ENCODE measurements at regions not wholly inside any gene's neighbourhood (a gene's known extent, or its start where the extent isn't known, plus 50 kb on each side); places are given as distances from the start of the nearest gene placed in this dataset.

- H3K9ac ChIP-seq (ENCODE audit: control insufficient read depth, insufficient read depth, low read length), result no peak overlapping the region
- H3K27ac ChIP-seq (ENCODE audit: control insufficient read depth, insufficient read depth), result no peak overlapping the region
- DNase-seq (ENCODE audit: low read depth, low spot score) (no peak), ATAC-seq (no peak), FAIRE-seq (no peak)
- ChIA-PET SMC1A (ENCODE audit: uncharacterized antibody, unreplicated experiment) (no interaction called here), CTCF (no interaction called here), POLR2A (interaction anchor here (0.8 kb wide), 1 partner anchor 35 kb away, joined by 3 read pairs; no protein-coding TSS in a partner anchor), RAD21 (ENCODE audit: unreplicated experiment) (no interaction called here)
- H3K4me1 ChIP-seq (ENCODE audit: control insufficient read depth, insufficient read depth, low read length), result no peaks in the 10 kb centered on the region
- 38% methylated on average over 2 of the region's 2 CpGs for WGBS (ENCODE audit: insufficient coverage, insufficient replicate concordance, low lambda C conversion rate, missing lambda C conversion rate)
- no peaks in the 10 kb centered on the region for H3K79me2 ChIP-seq (ENCODE audit: control insufficient read depth, insufficient read depth, low read length)
- no peaks in the 10 kb centered on the region for H3K27me3 ChIP-seq (replicated peaks in 1 of 2; ENCODE audit: control insufficient read depth in 2 of 2, insufficient read depth in 2 of 2, low read length in 1 of 2)
- H2AFZ ChIP-seq (ENCODE audit: control insufficient read depth, low read depth, low read length), result no peak overlapping the region
- H3K36me3 ChIP-seq (ENCODE audit: control insufficient read depth in 2 of 2, insufficient read depth in 2 of 2, low read length in 1 of 2), result no peaks in the 10 kb centered on the region
- in situ Hi-C loops (cut with MboI), result no loop called here
- no peaks in the 10 kb centered on the region for H4K20me1 ChIP-seq (ENCODE audit: control insufficient read depth, insufficient read depth)
- intact Hi-C loops (cut with micrococcal nuclease; ENCODE audit: unreplicated experiment), result no loop called here
- no peaks in the 10 kb centered on the region for H3K9me3 ChIP-seq (replicated peaks; ENCODE audit: control insufficient read depth, insufficient read depth, low read length)
- BruUV-seq (replicated peaks), result no TSS peak
- no peak overlapping the region for H3K4me2 ChIP-seq (ENCODE audit: control insufficient read depth, insufficient read depth)
- H3K4me3 ChIP-seq, result no peak overlapping the region
- TF ChIP-seq CEBPZ (IDR thresholded peaks at IDR 0.05; ENCODE audit: low read depth, low read length), result no peak
- no peak for TF ChIP-seq CTCF (IDR thresholded peaks at IDR 0.05 in 2 of 3, conservative IDR thresholded peaks at IDR 0.05 in 1 of 3; ENCODE audit: control insufficient read depth in 2 of 3, extremely low read depth in 1 of 3, insufficient read depth in 1 of 3, low read depth in 3 of 3, low read length in 3 of 3)
- no peak for TF ChIP-seq HSF1 (IDR thresholded peaks at IDR 0.05; ENCODE audit: low read depth, low read length)
- TF ChIP-seq ATF2 (IDR thresholded peaks at IDR 0.05; ENCODE audit: low read length), result no peak
- no peak for TF ChIP-seq ATF3 (IDR thresholded peaks at IDR 0.05; ENCODE audit: borderline replicate concordance, extremely low read depth, low read depth, low read length)
- TF ChIP-seq USF2 (IDR thresholded peaks at IDR 0.05; ENCODE audit: borderline replicate concordance, low read depth, low read length), result no peak
- TF ChIP-seq RCOR1 (conservative IDR thresholded peaks at IDR 0.05; ENCODE audit: low read depth, low read length), result no peak
- TF ChIP-seq IRF4 (IDR thresholded peaks at IDR 0.05; ENCODE audit: low read depth, low read length), result no peak
- no peak for TF ChIP-seq BACH1 (IDR thresholded peaks at IDR 0.05; ENCODE audit: borderline replicate concordance)
- no peak for TF ChIP-seq RELB (IDR thresholded peaks at IDR 0.05; ENCODE audit: low read depth)
- no peak for TF ChIP-seq BRCA1 (IDR thresholded peaks at IDR 0.05; ENCODE audit: low read depth, low read length)
- TF ChIP-seq TCF3 (IDR thresholded peaks at IDR 0.05; ENCODE audit: borderline replicate concordance, insufficient read depth, low read depth, low read length), result no peak
- no peak for TF ChIP-seq NFYA (IDR thresholded peaks at IDR 0.05; ENCODE audit: borderline replicate concordance, low read depth, low read length)
These were observed 93.9 kb upstream of the TRHDE start for GRCh38 chr12:72178244-72178643.

All from GM12878 (cell line).